SK-N-SH (cell line): ENCODE measurements at regions not wholly inside any gene's neighbourhood (a gene's known extent, or its start where the extent isn't known, plus 50 kb on each side); places are given as distances from the start of the nearest gene placed in this dataset.

Source experiments
- CTCF ChIA-PET: fragments of 300-600, 350-600 bp; formaldehyde crosslinking; extraction: SDS; loops from one replicate; lab custom pipeline; 2021; lab: Yijun Ruan, JAX
- POLR2A ChIA-PET: fragments of 350-600 bp; sonication (Branson Sonifier 250); formaldehyde crosslinking; extraction: SDS; loops from one replicate; lab custom pipeline; 2020; ENCODE audit warnings: antibody characterized with exemption, inconsistent platforms; lab: Yijun Ruan, JAX
- DNase-seq: peaks from one replicate; pipeline ENCODE4 v3.0.0; 2012
- H2AFZ ChIP-seq: fragments of 200-600 bp; sonication (generic); 2 replicates; pipeline ENCODE4 v1.8.1; 2016; ENCODE audit warnings: antibody characterized with exemption, mild to moderate bottlenecking, low read depth
- H3F3A ChIP-seq: fragments of 200-600 bp; sonication (generic); replicated peaks from 2 replicates; pipeline ENCODE3; 2016; ENCODE audit warnings: antibody characterized with exemption, mild to moderate bottlenecking; ENCODE audit not compliant: insufficient read depth
- H3K27ac ChIP-seq, 2 experiments: fragments of 200-500 bp in 1 of 2; fragments of 200-600 bp in 1 of 2; sonication (Bioruptor generic) in 1 of 2; sonication (generic), shearing (Covaris generic) in 1 of 2; 2 replicates each; pipeline versions ENCODE4 v1.5.1 to v1.6.1; 2014 to 2016; ENCODE audit warnings: low read depth in 2 of 2, inconsistent platforms in 1 of 2, low read length in 1 of 2, mild to moderate bottlenecking in 1 of 2, mixed read lengths in 1 of 2
- H3K27me3 ChIP-seq: fragments of 200-600 bp; sonication (generic), shearing (Covaris generic); 2 replicates; pipeline ENCODE4 v1.6.1; 2016; ENCODE audit warnings: mixed run types; ENCODE audit not compliant: insufficient read depth
- H3K36me3 ChIP-seq, 2 experiments: fragments of 200-500 bp in 1 of 2; fragments of 200-600 bp in 1 of 2; sonication (Bioruptor generic) in 1 of 2; sonication (generic) in 1 of 2; replicated peaks in 1 of 2; 2 replicates each; pipeline versions ENCODE3 to v1.5.1; 2014 to 2016; ENCODE audit warnings: low read length in 1 of 2, mild to moderate bottlenecking in 1 of 2; ENCODE audit not compliant: insufficient read depth in 2 of 2, control insufficient read depth in 1 of 2
- H3K4me1 ChIP-seq, 2 experiments: fragments of 200-500 bp in 1 of 2; fragments of 200-600 bp in 1 of 2; sonication (Bioruptor generic) in 1 of 2; sonication (generic), shearing (Covaris generic) in 1 of 2; 2 replicates each; pipeline versions ENCODE4 v1.5.1 to v1.6.1; 2014 to 2016; ENCODE audit warnings: low read depth in 1 of 2, low read length in 1 of 2, mixed run types in 1 of 2; ENCODE audit not compliant: insufficient read depth in 2 of 2, control insufficient read depth in 1 of 2
- H3K4me2 ChIP-seq: fragments of 200-600 bp; sonication (generic), shearing (Covaris generic); 2 replicates; pipeline ENCODE4 v1.6.1; 2017; ENCODE audit warnings: mixed run types
- H3K4me3 ChIP-seq, 2 experiments: fragments of 200-500 bp in 1 of 2; fragments of 200-600 bp in 1 of 2; sonication (Bioruptor generic) in 1 of 2; sonication (generic), shearing (Covaris generic) in 1 of 2; 2 replicates each; pipeline versions ENCODE4 v1.5.1 to v1.8.1; 2014 to 2016; ENCODE audit warnings: low read depth in 2 of 2, inconsistent platforms in 1 of 2, low read length in 1 of 2, mild to moderate bottlenecking in 1 of 2, mixed read lengths in 1 of 2, moderate library complexity in 1 of 2
- H3K79me2 ChIP-seq: fragments of 200-600 bp; sonication (generic); 2 replicates; pipeline ENCODE4 v1.8.1; 2017; ENCODE audit warnings: mild to moderate bottlenecking; ENCODE audit not compliant: insufficient read depth
- H3K9ac ChIP-seq: fragments of 200-600 bp; sonication (generic); 2 replicates; pipeline ENCODE4 v1.6.1; 2017; ENCODE audit warnings: mixed run types
- H3K9me2 ChIP-seq: fragments of 200-600 bp; sonication (generic); 2 replicates; pipeline ENCODE4 v1.6.1; 2017; ENCODE audit warnings: mixed run types
- H3K9me3 ChIP-seq: fragments of 200-600 bp; sonication (generic); 2 replicates; pipeline ENCODE4 v1.6.1; 2017; ENCODE audit warnings: mixed run types, mild to moderate bottlenecking, moderate library complexity
- H4K20me1 ChIP-seq: fragments of 200-600 bp; sonication (generic); 2 replicates; pipeline ENCODE4 v1.6.1; 2017; ENCODE audit warnings: mild to moderate bottlenecking, mixed run types; ENCODE audit not compliant: insufficient read depth
- CTCF ChIP-seq: fragments of 200-600 bp; sonication (generic); IDR thresholded peaks from 2 replicates; pipeline ENCODE4 v1.6.1; 2017; ENCODE audit warnings: antibody characterized with exemption, mild to moderate bottlenecking, moderate library complexity
- EZH2phosphoT487 ChIP-seq: fragments of 200-600 bp; sonication (generic); IDR thresholded peaks from 2 replicates; pipeline ENCODE4 v1.6.1; 2017; ENCODE audit warnings: low read depth, mixed run types, mild to moderate bottlenecking, antibody characterized with exemption, moderate library complexity, borderline replicate concordance
- FOXJ3 ChIP-seq: sonication (generic); formaldehyde crosslinking; IDR thresholded peaks from 2 replicates; pipeline ENCODE4 v1.5.1; 2020; ENCODE audit warnings: mild to moderate bottlenecking, missing genetic modification reagents
- GABPA ChIP-seq: IDR thresholded peaks from 2 replicates; pipeline ENCODE4 v1.4.0; 2012; ENCODE audit warnings: low read depth, mild to moderate bottlenecking
- IRF3 ChIP-seq: fragments of 150-350 bp; IDR thresholded peaks from 2 replicates; pipeline ENCODE4 v1.6.1; 2016; ENCODE audit warnings: mild to moderate bottlenecking, low read depth, low read length
- MAX ChIP-seq: IDR thresholded peaks from 2 replicates; pipeline ENCODE4 v1.4.0; 2012; ENCODE audit warnings: low read depth
- MEF2A ChIP-seq: IDR thresholded peaks from 2 replicates; pipeline ENCODE4 v1.4.0; 2012; ENCODE audit warnings: low read depth, borderline replicate concordance
- POLR2AphosphoS5 ChIP-seq: IDR thresholded peaks from 2 replicates; pipeline ENCODE4 v1.6.1; 2012; ENCODE audit warnings: low read depth, low read length
- RXRA ChIP-seq: IDR thresholded peaks from 2 replicates; pipeline ENCODE4 v1.4.0; 2012; ENCODE audit warnings: low read depth, mild to moderate bottlenecking, borderline replicate concordance
- SMC3 ChIP-seq: IDR thresholded peaks from 2 replicates; pipeline ENCODE4 v1.6.1; 2012; ENCODE audit warnings: low read depth, low read length, improper control_type of control experiment
- TAF1 ChIP-seq: IDR thresholded peaks from 2 replicates; pipeline ENCODE4 v1.6.1; 2012; ENCODE audit warnings: low read depth, mild to moderate bottlenecking, low read length, moderate library complexity, borderline replicate concordance
- USF2 ChIP-seq: fragments of 150-350 bp; IDR thresholded peaks from 2 replicates; pipeline ENCODE4 v1.6.1; 2017; ENCODE audit warnings: antibody characterized with exemption, low read length, low read depth, borderline replicate concordance
- ZBTB33 ChIP-seq: IDR thresholded peaks from 2 replicates; pipeline ENCODE4 v1.4.0; 2012; ENCODE audit warnings: low read depth, borderline replicate concordance
- WGBS: methylation state at CpG from one replicate; pipeline ENCODE4 v1.1.6; 2017; ENCODE audit warnings: low lambda C conversion rate; 5-methylcytosine and 5-hydroxymethylcytosine counted together

GRCh38 chr13:73829416-73829815, 304.8 kb downstream of the KLF12 start:
- no peak overlapping the region for H3K27ac ChIP-seq
- no peak overlapping the region for H3K9ac ChIP-seq
- no peak overlapping the region for H3K4me2 ChIP-seq
- no peaks in the 10 kb centered on the region for H3K27me3 ChIP-seq
- POLR2A ChIA-PET = no interaction called here
- no peaks in the 10 kb centered on the region for H4K20me1 ChIP-seq
- no peak for DNase-seq
- H3F3A ChIP-seq = no peaks in the 10 kb centered on the region
- peaks cover 0 to 5% of the 10 kb centered on the region in 2 experiments; a peak in 3 of 4 replicates for H3K4me1 ChIP-seq
- peaks cover 4% of the 10 kb centered on the region for H3K79me2 ChIP-seq
- H3K9me2 ChIP-seq = no peaks in the 10 kb centered on the region
- H3K9me3 ChIP-seq = no peaks in the 10 kb centered on the region
- no peak overlapping the region for H3K4me3 ChIP-seq
- TF ChIP-seq MEF2A = no peak
- no peak for TF ChIP-seq USF2
- no peak for TF ChIP-seq MAX
- no peak for TF ChIP-seq IRF3
- TF ChIP-seq, all 33 proteins: peak for 0
- Histone ChIP-seq H2AFZ (no peak overlapping the region), H3K36me3 (no peaks in the 10 kb centered on the region)
- CTCF ChIA-PET = interaction anchor here (0.6 to 1.8 kb wide), 2 partner anchors 832 to 1390 kb away, joined by 3 to 4 read pairs; no protein-coding TSS in a partner anchor
- 94% methylated on average over 1 of the region's 1 CpG for WGBS

GRCh38 chr13:73828811-73829210, 305.4 kb downstream of the KLF12 start:
- Histone ChIP-seq H3K4me3 (no peak overlapping the region), H3K4me2 (no peak overlapping the region), H3K9ac (no peak overlapping the region), H3F3A (no peaks in the 10 kb centered on the region), H3K27me3 (no peaks in the 10 kb centered on the region), H4K20me1 (no peaks in the 10 kb centered on the region), H3K36me3 (no peaks in the 10 kb centered on the region), H3K27ac (no peak overlapping the region), H3K9me2 (no peaks in the 10 kb centered on the region), H3K4me1 (peaks cover 0 to 5% of the 10 kb centered on the region in 2 experiments; a peak in 3 of 4 replicates), H2AFZ (no peak overlapping the region), H3K79me2 (peaks cover 4% of the 10 kb centered on the region), H3K9me3 (no peaks in the 10 kb centered on the region)
- ChIA-PET CTCF (interaction anchor here (0.9 to 1.8 kb wide), 4 partner anchors 10 to 1391 kb away, joined by 3 to 4 read pairs (median 3); no protein-coding TSS in a partner anchor), POLR2A (no interaction called here)
- DNase-seq = no peak
- 92% methylated on average over 4 of the region's 4 CpGs for WGBS
- TF ChIP-seq RXRA = no peak

GRCh38 chr13:73827434-73827833, 306.8 kb downstream of the KLF12 start:
- CTCF ChIA-PET = interaction anchor here (1.2 kb wide), 2 partner anchors 9 to 21 kb away, joined by 3 to 4 read pairs; no protein-coding TSS in a partner anchor
- no peak overlapping the region for H3K4me2 ChIP-seq
- no peak for TF ChIP-seq CTCF
- no peak for TF ChIP-seq POLR2AphosphoS5
- no peak for TF ChIP-seq TAF1
- TF ChIP-seq SMC3 = no peak
- no peak for TF ChIP-seq FOXJ3 (CRISPR knock-in tag)
- no peak for TF ChIP-seq ZBTB33
- TF ChIP-seq GABPA = no peak
- TF ChIP-seq EZH2phosphoT487 = no peak
- TF ChIP-seq, all 33 proteins: peak for 0
- Histone ChIP-seq H3K9ac (no peak overlapping the region), H2AFZ (no peak overlapping the region), H3K4me3 (no peak overlapping the region), H3K27ac (no peak overlapping the region), H3K4me1 (peaks cover 0 to 2% of the 10 kb centered on the region in 2 experiments; a peak in 2 of 4 replicates), H3F3A (no peaks in the 10 kb centered on the region), H3K36me3 (no peaks in the 10 kb centered on the region), H4K20me1 (no peaks in the 10 kb centered on the region), H3K27me3 (no peaks in the 10 kb centered on the region), H3K9me2 (no peaks in the 10 kb centered on the region), H3K79me2 (peaks cover 4% of the 10 kb centered on the region), H3K9me3 (no peaks in the 10 kb centered on the region)
- POLR2A ChIA-PET = no interaction called here
- DNase-seq = no peak
- WGBS = 98% methylated on average over 3 of the region's 3 CpGs
